HL-60/S4 (cell line): ENCODE measurements at regions not wholly inside any gene's neighbourhood (a gene's known extent, or its start where the extent isn't known, plus 50 kb on each side); places are given as distances from the start of the nearest gene placed in this dataset.

Source experiments
- in situ Hi-C: fragments of 300-500 bp; cut with MboI; formaldehyde crosslinking; loops from 2 replicates; pipeline ENCODE4 v1.14.3; 2022; ENCODE audit warnings: low sequenced_read_pairs

GRCh38 chr10:78782441-78782840 lies 286.3 kb upstream of the ZMIZ1 start:
- in situ Hi-C loops: no loop called here

GRCh38 chr10:78783753-78784152 lies 285.0 kb upstream of the ZMIZ1 start:
- in situ Hi-C loops: no loop called here

- in situ Hi-C loops: no loop called here
These were observed 284.2 kb upstream of the ZMIZ1 start for GRCh38 chr10:78784546-78784945.

- in situ Hi-C loops: no loop called here
These were observed 283.7 kb upstream of the ZMIZ1 start for GRCh38 chr10:78785066-78785465.

GRCh38 chr10:78785991-78786390 lies 282.8 kb upstream of the ZMIZ1 start:
- in situ Hi-C loops: no loop called here

- in situ Hi-C loops: no loop called here
These were observed 281.6 kb upstream of the ZMIZ1 start for GRCh38 chr10:78787125-78787524.

GRCh38 chr10:78794736-78795455 lies 273.9 kb upstream of the ZMIZ1 start:
- in situ Hi-C loops: no loop called here

- in situ Hi-C loops: no loop called here
These were observed 269.6 kb upstream of the ZMIZ1 start for GRCh38 chr10:78798976-78799730.

GRCh38 chr10:78800006-78800405 lies 268.8 kb upstream of the ZMIZ1 start:
- in situ Hi-C loops: no loop called here

- in situ Hi-C loops: no loop called here
These were observed 268.0 kb upstream of the ZMIZ1 start for GRCh38 chr10:78800535-78801320.

- in situ Hi-C loops: no loop called here
These were observed 266.3 kb upstream of the ZMIZ1 start for GRCh38 chr10:78802431-78802830.

- in situ Hi-C loops: no loop called here
These were observed 265.9 kb upstream of the ZMIZ1 start for GRCh38 chr10:78802866-78803265.

GRCh38 chr10:78803710-78804109 lies 265.1 kb upstream of the ZMIZ1 start:
- in situ Hi-C loops: no loop called here

GRCh38 chr10:78804411-78805032 lies 264.2 kb upstream of the ZMIZ1 start:
- in situ Hi-C loops: no loop called here

GRCh38 chr10:78805176-78805575 lies 263.6 kb upstream of the ZMIZ1 start:
- in situ Hi-C loops: no loop called here

- in situ Hi-C loops: no loop called here
These were observed 262.0 kb upstream of the ZMIZ1 start for GRCh38 chr10:78806681-78807221.

GRCh38 chr10:78807504-78808203 lies 261.1 kb upstream of the ZMIZ1 start:
- in situ Hi-C loops: no loop called here

- in situ Hi-C loops: no loop called here
These were observed 260.5 kb upstream of the ZMIZ1 start for GRCh38 chr10:78808286-78808685.

- in situ Hi-C loops: no loop called here
These were observed 259.9 kb upstream of the ZMIZ1 start for GRCh38 chr10:78808736-78809367.

- in situ Hi-C loops: no loop called here
These were observed 257.6 kb upstream of the ZMIZ1 start for GRCh38 chr10:78811174-78811573.
